Activated CD4-positive, alpha-beta memory T cell treated with anti-CD3 and anti-CD28 coated beads, Interleukin-2, amount 10 ng/mL, durations not matched to agents 7 days and 5 days (primary cell): ENCODE measurements at regions not wholly inside any gene's neighbourhood (a gene's known extent, or its start where the extent isn't known, plus 50 kb on each side); places are given as distances from the start of the nearest gene placed in this dataset.
"Not testable (repeated sequence)": the region's sequence is repeated elsewhere in the genome, so short reads cannot be mapped to it uniquely, and the experiment has no call there.

ENCODE experiments used
- CTCF ChIA-PET: fragments of 350-600 bp; sonication (Branson Sonifier 250); formaldehyde crosslinking; loops from one replicate; lab custom pipeline; 2021; ENCODE audit warnings: antibody characterized with exemption, inconsistent platforms; lab: Charles Lee
- POLR2A ChIA-PET: fragments of 350-600 bp; sonication (Branson Sonifier 250); formaldehyde crosslinking; loops from one replicate; lab custom pipeline; 2021; ENCODE audit warnings: antibody characterized with exemption; lab: Charles Lee
- DNase-seq: peaks from one replicate; pipeline ENCODE4 v3.0.0-alpha.2; 2020
- H3K27ac Mint-ChIP-seq: one replicate; pipeline ENCODE4 v1.8.0; 2021; ENCODE audit warnings: mild to moderate bottlenecking, mixed read lengths
- H3K27me3 Mint-ChIP-seq: one replicate; pipeline ENCODE4 v1.8.0; 2021; ENCODE audit warnings: mixed read lengths
- H3K36me3 Mint-ChIP-seq: one replicate; pipeline ENCODE4 v1.8.0; 2021; ENCODE audit warnings: low read depth, mixed read lengths
- H3K4me1 Mint-ChIP-seq: one replicate; pipeline ENCODE4 v1.8.0; 2021; ENCODE audit warnings: mixed read lengths
- H3K4me3 Mint-ChIP-seq: one replicate; pipeline ENCODE4 v1.8.0; 2021; ENCODE audit warnings: mild to moderate bottlenecking, mixed read lengths
- H3K9me3 Mint-ChIP-seq: one replicate; pipeline ENCODE4 v1.8.0; 2021; ENCODE audit warnings: mixed read lengths

DNA sequence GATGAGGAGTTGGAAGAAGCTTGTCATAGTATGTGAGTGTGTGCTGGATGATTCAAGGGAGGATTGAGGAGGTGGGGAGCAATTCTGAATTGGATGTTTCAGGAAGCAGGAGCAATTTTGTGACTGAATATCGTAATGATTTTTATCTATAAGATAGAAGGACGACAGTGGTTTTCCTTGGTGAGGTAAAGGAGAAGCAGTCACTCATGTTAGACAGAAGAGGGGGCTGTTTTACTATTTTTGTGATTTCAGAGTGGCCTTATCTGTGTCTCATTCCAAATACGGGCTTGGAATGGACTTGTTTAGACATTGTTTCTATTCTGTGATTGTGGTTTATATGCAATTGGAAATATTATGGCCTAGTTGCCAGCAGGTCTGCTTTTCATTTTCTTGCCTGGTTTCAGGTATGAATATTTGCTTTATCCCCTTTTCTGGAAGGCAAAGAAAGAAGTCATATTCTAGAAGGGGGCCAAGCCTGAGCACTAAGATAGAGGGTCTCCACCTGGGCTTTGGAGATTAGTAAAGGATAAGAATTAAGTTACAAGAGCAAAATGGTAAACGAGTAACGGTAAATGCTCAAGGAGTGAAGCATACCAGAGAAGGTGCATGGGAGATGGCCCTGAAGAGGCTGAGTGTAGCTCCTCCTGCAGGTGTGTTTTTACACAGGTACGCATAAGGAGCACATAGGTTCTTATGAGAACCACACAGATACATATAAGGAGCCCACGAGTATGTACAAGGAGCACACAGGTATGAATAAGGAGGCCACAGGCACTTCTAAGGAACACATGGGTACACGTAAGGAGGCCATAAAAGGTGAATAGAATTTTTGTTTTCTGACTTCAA, 124.6 kb upstream of the KCNAB1 start:
- CTCF ChIA-PET, result interaction anchor here (0.8 kb wide), 1 partner anchor 14 kb away, joined by 3 read pairs; no protein-coding TSS in a partner anchor
- Mint-ChIP-seq H3K4me3 (no peak overlapping the region), H3K27me3 (peaks cover 10% of the 10 kb centered on the region), H3K4me1 (no peaks in the 10 kb centered on the region), H3K27ac (no peak overlapping the region), H3K9me3 (no peaks in the 10 kb centered on the region), H3K36me3 (no peaks in the 10 kb centered on the region)
- DNase-seq, result no peak
- POLR2A ChIA-PET, result no interaction called here

DNA sequence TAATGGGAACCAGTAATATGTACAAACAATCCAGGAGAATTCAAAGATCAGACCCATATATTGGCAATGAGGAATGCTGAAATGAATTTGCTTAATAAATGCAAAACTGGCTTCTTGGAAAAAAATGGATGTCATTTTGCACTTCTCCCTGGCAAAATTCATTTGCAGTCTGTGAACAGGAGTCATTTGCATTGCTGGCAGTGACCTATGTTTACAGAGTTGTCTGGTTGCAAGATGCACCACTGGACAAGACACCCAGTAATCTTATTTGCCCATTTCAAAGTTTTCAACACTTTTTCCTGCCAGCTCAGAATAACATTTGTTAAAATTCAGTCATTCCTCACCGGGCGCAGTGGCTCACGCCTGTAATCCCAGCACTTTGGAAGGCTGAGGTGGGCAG, 123.5 kb upstream of the KCNAB1 start:
- no peaks in the 10 kb centered on the region for H3K36me3 Mint-ChIP-seq
- H3K9me3 Mint-ChIP-seq, result no peaks in the 10 kb centered on the region
- no peak for DNase-seq
- no peak overlapping the region for H3K27ac Mint-ChIP-seq
- no peak overlapping the region for H3K4me3 Mint-ChIP-seq
- H3K27me3 Mint-ChIP-seq, result peaks cover 15% of the 10 kb centered on the region
- POLR2A ChIA-PET, result no interaction called here
- CTCF ChIA-PET, result interaction anchor here (0.7 to 0.9 kb wide), 2 partner anchors 9 to 1134 kb away, joined by 3 to 4 read pairs; no protein-coding TSS in a partner anchor
- no peaks in the 10 kb centered on the region for H3K4me1 Mint-ChIP-seq

DNA sequence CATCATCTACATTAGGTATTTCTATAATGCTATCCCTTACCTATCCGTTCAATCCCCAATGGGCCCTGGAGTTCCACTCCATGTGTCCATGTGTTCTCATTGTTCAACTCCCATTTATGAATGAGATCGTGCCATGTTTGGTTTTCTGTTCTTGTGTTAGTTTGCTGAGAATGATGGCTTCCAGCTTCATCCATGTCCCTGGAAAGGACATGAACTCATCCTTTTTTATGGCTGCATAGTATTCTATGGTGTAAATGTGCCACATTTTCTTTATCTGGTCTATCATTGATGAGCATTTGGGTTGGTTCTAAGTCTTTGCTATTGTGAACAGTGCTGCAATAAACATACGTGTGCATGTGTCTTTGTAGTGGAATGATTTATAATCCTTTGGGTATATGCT, 122.2 kb upstream of the KCNAB1 start:
- H3K27ac Mint-ChIP-seq, H3K9me3 Mint-ChIP-seq, H3K4me1 Mint-ChIP-seq, DNase-seq, POLR2A ChIA-PET, H3K36me3 Mint-ChIP-seq, CTCF ChIA-PET, H3K4me3 Mint-ChIP-seq: not testable (repeated sequence)
- H3K27me3 Mint-ChIP-seq, result peaks cover 24% of the 10 kb centered on the region

DNA sequence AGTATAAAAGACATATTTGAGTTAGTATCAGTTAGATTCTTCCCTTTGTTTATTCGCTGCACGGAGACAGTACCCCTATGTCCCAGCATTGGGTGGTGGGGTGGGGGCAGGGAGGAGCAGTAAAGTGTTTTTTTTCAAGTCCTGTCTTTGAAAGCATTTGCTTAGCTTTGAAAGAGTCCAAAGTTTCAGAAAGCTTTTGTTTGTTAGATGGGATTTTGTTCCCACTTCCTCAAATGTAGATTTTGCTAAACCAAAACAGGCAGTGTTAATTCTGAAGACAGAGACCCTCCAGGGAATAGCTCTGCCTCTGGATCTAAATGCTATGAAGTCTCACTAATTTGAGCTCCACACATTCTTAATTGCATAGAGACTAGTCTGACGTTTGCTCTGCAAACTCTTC, 114.6 kb upstream of the KCNAB1 start:
- H3K4me1 Mint-ChIP-seq, result no peaks in the 10 kb centered on the region
- H3K27ac Mint-ChIP-seq, result no peak overlapping the region
- no peaks in the 10 kb centered on the region for H3K9me3 Mint-ChIP-seq
- H3K4me3 Mint-ChIP-seq, result no peak overlapping the region
- POLR2A ChIA-PET, result no interaction called here
- H3K27me3 Mint-ChIP-seq, result peaks cover 19% of the 10 kb centered on the region
- CTCF ChIA-PET, result interaction anchor here (1.1 kb wide), 1 partner anchor 9 kb away, joined by 3 read pairs; no protein-coding TSS in a partner anchor
- DNase-seq, result no peak
- H3K36me3 Mint-ChIP-seq, result no peaks in the 10 kb centered on the region

DNA sequence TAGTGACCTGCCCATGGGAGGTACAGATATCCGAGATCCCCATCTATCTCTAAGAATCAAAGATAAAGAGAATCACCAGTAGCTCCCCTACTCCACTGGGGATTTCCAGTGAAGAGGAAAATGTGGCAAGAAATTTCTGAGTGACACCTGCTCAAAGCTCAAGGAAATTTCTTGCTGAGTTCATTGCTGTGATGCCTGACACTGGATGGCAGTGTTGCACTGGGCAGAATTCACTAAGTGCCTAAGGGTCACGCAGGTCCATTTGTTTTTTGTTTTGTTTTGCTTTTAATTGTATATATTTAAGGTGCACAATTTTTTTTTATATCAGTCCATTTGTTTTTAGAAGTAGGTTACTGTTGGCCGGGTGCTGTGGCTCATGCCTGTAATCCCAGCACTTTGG, 109.5 kb upstream of the KCNAB1 start:
- no peaks in the 10 kb centered on the region for H3K9me3 Mint-ChIP-seq
- no peak overlapping the region for H3K27ac Mint-ChIP-seq
- H3K27me3 Mint-ChIP-seq, result peaks cover 14% of the 10 kb centered on the region
- no peaks in the 10 kb centered on the region for H3K4me1 Mint-ChIP-seq
- POLR2A ChIA-PET, result no interaction called here
- no peak for DNase-seq
- no peaks in the 10 kb centered on the region for H3K36me3 Mint-ChIP-seq
- H3K4me3 Mint-ChIP-seq, result no peak overlapping the region
- CTCF ChIA-PET, result interaction anchor here (1.2 kb wide), 1 partner anchor 16 kb away, joined by 3 read pairs; no protein-coding TSS in a partner anchor

DNA sequence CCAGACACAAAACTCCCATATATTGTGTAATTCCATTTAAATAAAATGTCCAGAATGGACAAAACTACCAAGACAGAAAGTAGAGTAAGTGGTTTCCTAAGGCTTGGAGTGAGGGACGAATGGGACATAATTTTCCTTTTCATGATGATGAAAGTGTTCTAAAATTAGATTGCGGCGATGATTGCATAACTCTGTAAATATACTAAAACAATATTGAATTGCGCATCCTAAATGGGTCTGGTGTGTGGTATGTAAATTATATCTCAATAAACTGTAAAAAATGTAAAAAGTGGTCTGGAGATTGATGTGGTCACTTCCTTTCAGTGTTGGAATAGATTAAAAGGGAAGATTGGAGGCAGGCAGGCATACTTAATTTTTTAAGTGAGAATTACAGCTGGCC, 105.9 kb upstream of the KCNAB1 start:
- Mint-ChIP-seq H3K27me3 (peaks cover 10% of the 10 kb centered on the region), H3K9me3 (no peaks in the 10 kb centered on the region), H3K4me3 (no peak overlapping the region), H3K36me3 (no peaks in the 10 kb centered on the region), H3K4me1 (no peaks in the 10 kb centered on the region), H3K27ac (no peak overlapping the region)
- no peak for DNase-seq
- POLR2A ChIA-PET, result no interaction called here
- CTCF ChIA-PET, result no interaction called here

DNA sequence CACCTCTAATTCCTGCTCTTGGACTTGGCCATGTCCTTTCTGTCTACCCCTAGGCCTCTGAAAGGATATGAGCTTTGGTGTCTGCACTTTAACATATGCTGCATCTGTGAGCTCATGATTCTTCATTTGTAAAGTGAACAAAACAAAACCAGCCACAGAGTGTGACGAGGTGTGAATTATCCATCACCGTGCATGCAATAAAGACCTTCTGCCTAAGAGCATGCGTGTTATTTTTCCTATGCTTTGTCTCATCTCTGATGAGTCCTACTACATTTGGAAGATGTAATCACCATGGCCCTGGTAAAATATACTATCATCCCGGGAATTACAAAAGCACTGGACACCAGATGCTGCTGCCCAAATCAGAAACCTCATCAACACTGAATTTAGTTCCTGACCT, 103.5 kb upstream of the KCNAB1 start:
- no peaks in the 10 kb centered on the region for H3K4me1 Mint-ChIP-seq
- no peak overlapping the region for H3K4me3 Mint-ChIP-seq
- H3K27ac Mint-ChIP-seq, result no peak overlapping the region
- ChIA-PET CTCF (interaction anchor here (0.8 kb wide), 1 partner anchor 27 kb away, joined by 4 read pairs; no protein-coding TSS in a partner anchor), POLR2A (no interaction called here)
- no peaks in the 10 kb centered on the region for H3K9me3 Mint-ChIP-seq
- H3K36me3 Mint-ChIP-seq, result no peaks in the 10 kb centered on the region
- DNase-seq, result no peak
- H3K27me3 Mint-ChIP-seq, result peaks cover 8% of the 10 kb centered on the region

DNA sequence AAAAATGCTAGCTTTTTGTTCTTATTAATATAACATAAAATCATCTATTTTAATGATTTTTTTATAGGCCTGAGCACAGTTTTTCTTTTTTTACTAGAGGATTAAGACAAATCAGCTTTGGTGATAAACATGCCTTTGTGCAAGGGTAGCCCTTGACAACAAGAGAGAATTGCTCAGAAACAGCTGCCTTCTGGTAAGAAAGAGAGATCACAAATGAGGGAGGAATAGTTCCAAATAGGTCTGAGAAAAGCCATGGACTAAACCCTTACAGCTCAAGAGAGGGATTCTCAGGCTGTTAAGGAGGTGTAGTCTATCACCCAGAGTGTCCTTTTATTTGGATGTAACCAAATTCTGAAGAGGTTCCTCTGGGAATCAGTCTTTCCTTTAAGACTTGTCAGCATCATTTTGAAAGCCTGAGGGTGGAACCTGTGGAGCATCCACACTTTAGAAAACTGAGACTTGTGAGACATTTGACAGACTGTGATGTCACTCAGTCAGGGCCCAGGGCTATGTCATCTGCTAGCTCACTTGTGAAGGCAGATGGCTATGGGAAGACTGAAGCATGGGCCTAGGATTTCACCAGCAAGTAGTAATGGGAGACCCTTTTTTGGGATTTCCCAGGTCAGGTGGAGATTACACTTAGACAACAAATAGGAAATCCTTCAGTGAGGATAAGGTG, 102.9 kb upstream of the KCNAB1 start:
- peaks cover 5% of the 10 kb centered on the region for H3K27me3 Mint-ChIP-seq
- no peaks in the 10 kb centered on the region for H3K4me1 Mint-ChIP-seq
- no peaks in the 10 kb centered on the region for H3K9me3 Mint-ChIP-seq
- no peak overlapping the region for H3K4me3 Mint-ChIP-seq
- no peak overlapping the region for H3K27ac Mint-ChIP-seq
- H3K36me3 Mint-ChIP-seq, result no peaks in the 10 kb centered on the region
- ChIA-PET CTCF (no interaction called here), POLR2A (no interaction called here)
- DNase-seq, result no peak

DNA sequence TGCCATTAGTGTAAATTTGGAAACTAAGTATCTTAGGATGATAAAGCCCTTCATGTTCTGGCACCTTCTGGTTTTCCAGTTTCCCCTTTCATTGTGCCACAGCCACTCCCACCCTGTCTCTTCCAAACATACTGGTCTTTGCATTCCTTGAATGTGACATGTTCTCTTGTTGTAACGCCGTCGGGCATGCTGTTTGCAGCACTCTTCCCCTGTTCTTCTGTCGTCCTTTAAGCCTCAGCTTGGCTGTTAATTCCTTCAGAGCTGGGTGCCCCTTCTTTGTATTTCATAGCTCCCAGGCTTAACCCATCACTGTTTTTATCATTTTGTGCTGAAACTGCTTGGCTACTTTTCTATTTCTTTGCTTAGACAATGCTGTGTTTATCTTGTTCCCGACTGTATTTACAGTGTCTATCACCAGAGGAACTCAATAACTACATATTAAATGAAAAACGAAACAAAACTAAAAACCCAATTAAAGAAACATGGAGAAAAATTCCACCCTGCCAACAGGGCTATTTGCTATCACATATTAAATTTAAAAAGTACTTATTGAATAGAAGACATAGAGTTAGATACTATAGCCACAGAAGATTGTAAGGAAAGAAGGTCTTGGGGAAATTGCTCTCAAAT, 95.4 kb upstream of the KCNAB1 start:
- Mint-ChIP-seq H3K4me1 (no peaks in the 10 kb centered on the region), H3K4me3 (no peak overlapping the region), H3K27me3 (peaks cover 25% of the 10 kb centered on the region), H3K36me3 (no peaks in the 10 kb centered on the region), H3K27ac (no peak overlapping the region), H3K9me3 (no peaks in the 10 kb centered on the region)
- no peak for DNase-seq
- CTCF ChIA-PET, result no interaction called here
- POLR2A ChIA-PET, result no interaction called here

DNA sequence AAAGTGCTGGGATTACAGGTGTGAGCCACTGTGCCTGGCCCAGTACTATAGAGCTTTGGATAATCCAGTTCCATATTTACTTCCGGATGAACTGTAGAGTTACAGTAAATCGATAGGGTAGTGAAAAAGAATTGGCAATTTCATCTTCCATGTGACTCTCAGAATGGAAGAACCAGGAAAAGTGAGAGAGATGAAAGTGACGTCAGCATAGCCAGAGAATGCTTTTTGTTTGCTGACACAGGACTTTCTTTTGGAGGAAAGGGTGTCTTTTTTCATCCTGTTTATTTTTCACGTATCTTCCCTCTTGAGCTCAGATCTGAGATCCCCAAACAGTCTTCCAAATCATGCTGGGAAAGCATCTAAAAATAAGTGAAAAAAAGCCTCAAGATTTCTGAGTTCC, 91.2 kb upstream of the KCNAB1 start:
- H3K36me3 Mint-ChIP-seq, result no peaks in the 10 kb centered on the region
- H3K4me1 Mint-ChIP-seq, result no peaks in the 10 kb centered on the region
- H3K27me3 Mint-ChIP-seq, result peaks cover 17% of the 10 kb centered on the region
- no peak overlapping the region for H3K27ac Mint-ChIP-seq
- POLR2A ChIA-PET, result no interaction called here
- H3K9me3 Mint-ChIP-seq, result no peaks in the 10 kb centered on the region
- no peak overlapping the region for H3K4me3 Mint-ChIP-seq
- DNase-seq, result no peak
- CTCF ChIA-PET, result no interaction called here

DNA sequence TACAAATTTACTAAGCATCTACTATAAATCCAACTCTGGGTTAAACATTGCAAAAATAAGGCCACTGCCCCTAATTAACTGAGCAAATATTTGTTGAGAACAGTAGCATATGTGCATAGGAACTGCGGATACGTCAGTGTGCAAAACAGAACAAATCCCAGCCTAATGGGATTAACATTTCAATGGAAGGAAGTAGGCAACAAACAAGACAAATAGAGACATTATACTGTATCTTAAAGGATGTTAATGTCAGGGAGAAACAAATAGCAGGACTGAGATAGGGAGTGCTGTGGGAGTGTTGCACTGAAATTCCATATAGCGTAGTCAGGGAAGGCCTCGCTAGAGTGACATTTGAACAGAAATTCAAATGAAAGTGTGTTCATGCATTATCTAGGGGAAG, 89.7 kb upstream of the KCNAB1 start:
- H3K4me1 Mint-ChIP-seq, result no peaks in the 10 kb centered on the region
- ChIA-PET CTCF (no interaction called here), POLR2A (no interaction called here)

DNA sequence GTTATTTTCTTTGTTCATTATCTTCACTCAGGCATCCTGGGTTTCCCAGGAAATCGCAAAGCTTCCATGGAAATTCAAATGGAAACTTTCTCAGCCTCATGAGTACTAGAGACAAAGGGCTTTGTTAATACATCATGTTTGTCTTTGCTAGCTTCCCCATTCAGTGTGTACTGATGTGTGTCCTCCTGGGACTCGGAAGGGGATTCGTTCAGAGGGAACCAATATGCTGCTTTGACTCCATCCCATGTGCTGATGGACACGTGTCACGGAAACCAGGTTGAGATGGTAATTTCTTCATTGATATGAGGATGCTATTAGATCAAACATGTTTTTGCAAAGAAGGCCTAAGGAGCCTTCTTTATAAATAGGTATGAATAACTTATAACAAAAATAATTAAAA, 87.0 kb upstream of the KCNAB1 start:
- H3K36me3 Mint-ChIP-seq, result no peaks in the 10 kb centered on the region
- no peak overlapping the region for H3K27ac Mint-ChIP-seq
- H3K4me3 Mint-ChIP-seq, result no peak overlapping the region
- no peak for DNase-seq
- ChIA-PET CTCF (interaction anchor here (2.1 kb wide), 1 partner anchor 11 kb away, joined by 12 read pairs; no protein-coding TSS in a partner anchor), POLR2A (no interaction called here)
- H3K9me3 Mint-ChIP-seq, result no peaks in the 10 kb centered on the region
- H3K27me3 Mint-ChIP-seq, result peaks cover 6% of the 10 kb centered on the region
- no peaks in the 10 kb centered on the region for H3K4me1 Mint-ChIP-seq

More for the DNA sequence above, 89.7 kb upstream of the KCNAB1 start:
- peaks cover 10% of the 10 kb centered on the region for H3K27me3 Mint-ChIP-seq
- H3K36me3 Mint-ChIP-seq, result no peaks in the 10 kb centered on the region
- no peak overlapping the region for H3K27ac Mint-ChIP-seq
- no peak for DNase-seq
- no peak overlapping the region for H3K4me3 Mint-ChIP-seq
- no peaks in the 10 kb centered on the region for H3K9me3 Mint-ChIP-seq

DNA sequence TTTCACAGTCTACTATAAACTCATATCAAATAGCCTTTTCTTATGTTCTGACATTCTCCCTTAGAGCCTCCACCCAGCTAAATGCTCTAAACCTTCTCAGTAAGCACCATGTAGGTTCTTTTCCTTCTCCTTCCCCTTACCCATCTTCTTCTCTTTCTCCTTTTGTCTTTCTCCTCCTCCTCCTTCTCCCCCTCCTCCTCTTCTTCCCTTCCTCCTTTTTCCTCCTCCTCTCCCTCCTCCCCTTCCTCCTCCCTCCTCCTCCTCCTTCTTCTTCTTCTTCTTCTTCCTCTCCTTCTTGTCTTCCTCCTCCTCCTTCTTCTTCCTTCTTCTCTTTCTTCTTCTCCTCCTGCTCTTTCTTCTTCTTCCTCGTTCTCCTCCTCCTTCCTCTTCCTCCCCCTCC, 85.2 kb upstream of the KCNAB1 start:
- ChIA-PET CTCF (no interaction called here), POLR2A (no interaction called here)
- Mint-ChIP-seq H3K9me3 (no peaks in the 10 kb centered on the region), H3K4me3 (no peak overlapping the region), H3K36me3 (no peaks in the 10 kb centered on the region), H3K27ac (no peak overlapping the region), H3K27me3 (peaks cover 7% of the 10 kb centered on the region), H3K4me1 (no peaks in the 10 kb centered on the region)
- DNase-seq, result no peak
